ENCODE measurements at regions not wholly inside any gene's neighbourhood (a gene's known extent, or its start where the extent isn't known, plus 50 kb on each side); places are given as distances from the start of the nearest gene placed in this dataset.

- no peak for DNase-seq (ENCODE audit: low read depth)
- no peak overlapping the region for H3K4me3 ChIP-seq (ENCODE audit: low read depth, low read length)
Measured at GRCh38 chr11:97290464-97291041, 900.7 kb downstream of the JRKL start.

DNA sequence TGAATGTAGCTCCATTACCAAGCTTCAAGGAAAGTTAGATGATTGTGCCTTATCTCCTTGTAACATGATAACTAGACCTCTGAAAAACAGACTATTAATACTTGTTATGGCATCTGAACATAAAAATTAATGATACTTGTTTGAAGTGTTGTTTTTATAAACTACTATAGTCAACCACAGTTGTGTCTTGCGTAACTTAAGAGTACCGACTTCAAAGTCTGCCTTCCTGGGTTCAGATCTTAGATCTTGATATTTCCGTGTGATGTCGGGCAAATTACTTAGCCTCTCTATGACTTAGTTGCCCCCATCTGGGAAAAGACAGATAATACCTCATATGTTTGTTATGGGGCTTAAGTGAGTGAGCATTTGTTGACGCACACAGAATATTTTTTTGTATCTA lies 906.5 kb downstream of the JRKL start:
- H3K4me3 ChIP-seq (ENCODE audit: low read depth, low read length), result no peak overlapping the region
- no peak for DNase-seq (ENCODE audit: low read depth)

- no peak for DNase-seq (ENCODE audit: low read depth)
- H3K4me3 ChIP-seq (ENCODE audit: low read depth, low read length), result no peak overlapping the region
Measured at GRCh38 chr11:97309291-97309690, 919.5 kb downstream of the JRKL start.

GRCh38 chr11:97325693-97326092 lies 935.9 kb downstream of the JRKL start:
- DNase-seq (ENCODE audit: low read depth), result no peak
- no peak overlapping the region for H3K4me3 ChIP-seq (ENCODE audit: low read depth, low read length)

DNA sequence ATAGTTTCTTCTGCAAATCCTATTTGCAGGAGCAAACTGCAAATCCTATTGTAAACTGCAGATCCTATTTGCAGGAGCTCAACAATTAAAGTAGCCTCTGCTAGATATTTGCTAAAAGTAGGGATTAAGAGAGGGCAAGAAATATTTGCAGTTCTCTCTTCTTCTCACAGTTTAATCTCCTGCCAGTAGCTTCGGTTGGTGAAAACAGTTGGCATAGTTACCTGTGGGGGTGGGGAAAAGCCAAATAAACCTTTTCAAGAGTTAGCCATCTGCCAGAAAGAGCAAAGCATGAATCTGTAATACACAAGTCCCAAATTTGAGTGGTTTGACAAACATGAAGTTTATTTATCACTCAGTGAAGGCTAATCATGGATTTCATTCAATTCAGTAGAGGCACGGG lies 942.5 kb downstream of the JRKL start:
- no peak for DNase-seq (ENCODE audit: low read depth)
- H3K4me3 ChIP-seq (ENCODE audit: low read depth, low read length), result no peak overlapping the region

DNA sequence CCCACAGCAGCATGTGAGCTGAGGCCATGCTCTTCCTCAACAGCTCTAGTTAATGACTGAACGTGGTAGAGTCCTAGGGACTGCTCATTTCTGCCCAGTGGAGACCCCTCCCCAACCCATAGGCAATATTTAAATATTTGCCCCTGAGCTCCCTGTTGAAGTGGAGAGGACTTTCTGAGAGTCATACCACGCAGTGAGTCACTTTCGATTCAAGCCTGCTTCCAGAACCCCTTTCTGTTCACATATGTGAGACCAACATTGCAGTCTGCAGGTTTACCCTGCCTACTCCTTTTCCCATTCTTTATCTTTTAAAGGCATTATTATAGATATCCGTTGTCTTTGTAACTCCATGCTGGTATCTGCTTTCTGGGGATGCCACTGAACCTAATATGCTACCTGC lies 946.3 kb downstream of the JRKL start:
- no peak for DNase-seq (ENCODE audit: low read depth)
- no peak overlapping the region for H3K4me3 ChIP-seq (ENCODE audit: low read depth, low read length)

GRCh38 chr11:97345032-97345431 lies 955.2 kb downstream of the JRKL start:
- H3K4me3 ChIP-seq (ENCODE audit: low read depth, low read length), result no peak overlapping the region
- DNase-seq (ENCODE audit: low read depth), result no peak

GRCh38 chr11:97349201-97349600 lies 959.4 kb downstream of the JRKL start:
- H3K4me3 ChIP-seq (ENCODE audit: low read depth, low read length), result no peak overlapping the region
- no peak for DNase-seq (ENCODE audit: low read depth)

DNA sequence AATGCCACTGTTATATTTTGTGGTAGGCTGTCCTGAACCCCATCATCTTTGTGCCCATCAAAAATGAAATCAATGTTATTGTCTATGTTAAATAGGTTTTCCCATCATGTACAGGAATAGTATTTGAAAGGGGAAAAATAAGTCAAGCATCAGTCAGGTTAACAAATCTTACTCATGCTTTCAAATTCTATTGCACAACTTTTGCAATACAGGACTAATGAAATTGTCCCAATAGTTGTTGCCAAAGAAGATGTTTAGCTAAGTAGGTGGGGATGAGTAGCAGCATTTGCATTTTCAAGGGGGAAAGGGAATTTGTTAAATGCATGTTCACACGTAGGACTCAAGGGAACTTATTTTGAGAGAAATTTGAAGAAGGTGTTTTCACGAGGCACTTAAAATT lies 962.1 kb downstream of the JRKL start:
- peak; percentile 14 for DNase-seq (ENCODE audit: low read depth)
- H3K4me3 ChIP-seq (ENCODE audit: low read depth, low read length), result no peak overlapping the region

DNA sequence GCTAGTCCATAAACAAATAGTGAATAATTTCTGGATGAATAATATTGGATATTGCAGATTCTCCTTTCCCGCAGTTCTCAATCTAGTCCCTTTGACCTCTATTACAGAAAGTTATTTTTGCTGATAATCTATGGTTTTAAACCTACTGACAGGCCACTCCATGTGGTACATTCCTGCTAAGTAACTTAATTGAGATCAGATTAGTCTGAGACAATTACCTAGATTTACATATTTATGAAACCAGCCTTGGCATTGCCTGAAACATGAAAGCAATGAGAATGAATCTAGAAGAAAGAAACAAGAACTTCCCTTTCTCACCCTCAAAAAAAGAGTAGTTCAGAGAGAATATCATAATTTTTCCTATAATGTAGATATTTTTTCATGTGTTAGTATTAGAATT lies 964.2 kb downstream of the JRKL start:
- no peak for DNase-seq (ENCODE audit: low read depth)
- no peak overlapping the region for H3K4me3 ChIP-seq (ENCODE audit: low read depth, low read length)

DNA sequence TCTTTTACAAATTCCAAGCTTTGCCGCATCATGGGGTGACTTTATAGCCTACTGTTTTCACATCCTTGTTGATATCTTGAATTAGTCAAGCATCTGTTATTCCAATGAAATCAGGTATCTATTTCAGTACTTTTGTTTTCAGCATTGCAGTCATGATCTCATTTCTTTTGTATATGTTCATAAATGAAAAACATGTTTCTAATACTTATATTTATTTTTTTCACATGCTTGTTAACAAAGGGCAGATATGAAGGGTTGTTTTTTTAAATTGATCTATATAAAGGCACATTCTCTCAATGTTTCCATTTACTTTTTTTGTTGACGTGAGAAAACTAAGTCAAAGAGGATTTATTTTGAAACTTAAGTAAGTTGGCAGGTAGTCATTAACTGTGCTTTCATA lies 964.8 kb downstream of the JRKL start:
- H3K4me3 ChIP-seq (ENCODE audit: low read depth, low read length), result no peak overlapping the region
- no peak for DNase-seq (ENCODE audit: low read depth)

DNA sequence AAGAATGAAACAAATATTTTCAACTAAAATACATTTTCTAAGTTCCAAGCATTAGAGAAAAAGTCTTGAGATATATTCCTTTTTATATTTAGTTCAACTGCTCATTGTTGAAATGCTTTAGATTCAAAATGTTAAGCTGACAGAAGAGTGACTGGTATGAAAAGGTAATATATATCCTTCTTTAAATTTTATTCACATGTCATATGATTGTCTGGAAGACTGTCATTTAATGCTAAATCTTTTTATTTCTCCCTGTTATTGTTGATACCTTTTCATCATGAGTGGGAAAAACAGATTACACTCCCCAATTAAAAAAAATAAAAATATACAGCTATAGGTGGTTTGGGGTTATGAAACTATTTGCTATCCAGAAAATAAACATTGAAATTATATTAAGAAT lies 965.4 kb downstream of the JRKL start:
- DNase-seq (ENCODE audit: low read depth), result no peak
- H3K4me3 ChIP-seq (ENCODE audit: low read depth, low read length), result no peak overlapping the region

DNA sequence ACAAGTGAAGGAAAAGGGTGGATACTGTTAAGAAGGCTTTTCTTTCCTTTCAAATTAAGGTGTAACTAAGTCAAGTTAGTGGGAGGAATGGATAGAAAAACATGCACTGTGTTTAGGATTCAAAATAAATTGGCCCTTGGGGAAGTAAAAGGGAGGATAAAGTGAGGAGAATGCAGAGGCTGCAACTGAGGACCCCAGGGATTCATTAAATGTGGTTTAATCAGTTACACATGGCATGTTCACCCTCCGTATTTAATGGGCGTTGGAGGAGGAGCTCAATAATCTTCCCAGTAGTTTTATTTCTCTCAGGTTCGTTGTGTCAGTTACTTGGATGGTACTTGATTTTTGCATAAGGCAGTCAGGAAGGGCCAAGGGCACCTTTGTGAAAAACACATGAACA lies 966.3 kb downstream of the JRKL start:
- H3K4me3 ChIP-seq (ENCODE audit: low read depth, low read length), result no peak overlapping the region
- no peak for DNase-seq (ENCODE audit: low read depth)

GRCh38 chr11:97359016-97359415 lies 969.2 kb downstream of the JRKL start:
- no peak for DNase-seq (ENCODE audit: low read depth)
- H3K4me3 ChIP-seq (ENCODE audit: low read depth, low read length), result no peak overlapping the region

GRCh38 chr11:97361812-97362378 lies 972.1 kb downstream of the JRKL start:
- H3K4me3 ChIP-seq (ENCODE audit: low read depth, low read length), result no peak overlapping the region
- peak; percentile 33 for DNase-seq (ENCODE audit: low read depth)

DNA sequence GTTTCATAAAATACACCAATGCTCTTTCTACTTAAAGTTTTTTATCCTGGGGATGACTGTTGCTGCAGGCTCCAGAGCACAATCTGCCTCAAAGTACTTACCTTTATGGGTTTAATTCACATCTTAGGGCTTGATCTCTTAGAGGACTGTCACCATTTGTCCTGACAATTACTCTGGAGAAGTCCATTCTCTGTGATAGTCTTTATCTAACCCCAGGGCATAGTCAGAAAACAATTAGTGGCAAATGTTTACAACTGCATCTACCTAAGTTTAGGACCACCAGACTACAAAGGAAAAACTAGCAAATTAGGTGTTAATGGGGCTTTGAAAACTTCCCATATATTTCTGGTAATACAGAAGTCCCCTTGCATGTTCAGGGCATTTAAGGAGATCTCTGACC lies 973.5 kb downstream of the JRKL start:
- DNase-seq (ENCODE audit: low read depth), result no peak

DNA sequence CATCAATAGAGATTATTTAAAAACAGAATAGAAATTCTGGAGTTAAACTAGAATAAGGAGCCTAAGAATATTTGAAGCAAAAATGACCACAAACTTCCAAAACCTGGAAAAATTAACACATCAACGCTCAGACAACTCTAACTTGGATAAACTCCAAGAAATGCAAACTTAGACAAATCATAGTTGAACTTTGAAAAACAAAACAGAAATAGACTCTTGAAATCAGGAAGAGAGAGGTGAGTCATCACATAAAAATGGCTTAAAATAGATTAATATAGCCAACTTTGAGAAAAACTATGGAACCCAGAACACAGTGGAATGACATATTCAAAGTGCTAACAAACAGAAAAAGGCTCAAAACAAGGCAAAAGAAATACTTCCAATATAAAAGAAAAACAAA lies 974.2 kb downstream of the JRKL start:
- peak; percentile 22 for DNase-seq (ENCODE audit: low read depth)
- no peak overlapping the region for H3K4me3 ChIP-seq (ENCODE audit: low read depth, low read length)

More for the DNA sequence above, 973.5 kb downstream of the JRKL start:
- no peak overlapping the region for H3K4me3 ChIP-seq (ENCODE audit: low read depth, low read length)

DNA sequence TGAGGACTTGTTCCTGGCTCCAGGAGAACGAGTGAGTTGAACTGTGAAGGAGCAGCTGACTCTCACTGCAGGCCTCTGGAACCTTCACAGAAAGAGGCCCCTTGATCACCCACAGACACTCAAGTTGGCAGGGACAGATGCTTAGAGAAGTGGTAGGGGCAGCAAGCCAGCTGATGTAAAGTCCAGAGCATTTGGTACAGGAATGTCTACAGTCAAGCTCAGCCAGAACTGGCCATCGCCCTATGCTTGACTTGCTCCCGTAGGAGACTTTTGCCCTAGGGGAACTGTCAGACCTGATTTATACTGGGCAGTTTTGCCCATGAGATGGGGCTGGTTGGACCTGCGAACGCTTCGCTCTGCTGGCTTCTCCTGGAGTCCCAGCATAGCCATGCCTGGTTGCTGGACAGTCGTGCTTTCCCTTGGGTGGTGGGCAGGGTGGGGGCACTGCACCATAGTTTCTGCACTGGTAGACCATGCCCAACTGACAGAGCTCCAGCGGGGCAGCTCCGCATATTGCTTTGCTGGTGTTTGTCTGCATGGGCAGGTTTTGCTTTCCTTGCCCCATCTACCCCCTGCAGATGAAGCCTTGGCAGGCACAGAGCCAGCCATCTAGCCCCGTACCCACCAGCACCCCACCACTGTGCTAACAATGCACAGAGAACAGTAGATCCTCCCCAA lies 977.7 kb downstream of the JRKL start:
- DNase-seq (ENCODE audit: low read depth), result no peak
- no peak overlapping the region for H3K4me3 ChIP-seq (ENCODE audit: low read depth, low read length)

DNA sequence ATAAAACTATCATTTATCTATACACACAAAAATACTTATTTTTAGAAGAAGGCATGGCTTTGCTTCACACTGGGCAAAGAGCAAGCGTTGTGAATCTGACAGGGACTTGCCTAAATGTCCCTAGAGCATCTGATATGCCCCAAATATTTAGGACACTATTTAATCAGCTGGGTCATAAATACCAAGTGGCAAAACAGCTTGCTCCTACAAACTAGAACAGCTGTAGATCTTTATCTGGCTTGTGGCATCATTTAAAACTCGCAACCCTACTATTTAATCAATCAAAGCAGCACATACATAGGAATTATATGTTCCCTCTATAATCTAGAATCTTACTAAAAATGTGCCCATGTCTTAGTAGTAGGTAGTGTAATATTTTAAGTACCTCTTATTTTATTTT lies 999.5 kb downstream of the JRKL start:
- no peak overlapping the region for H3K4me3 ChIP-seq (ENCODE audit: low read depth, low read length)
- DNase-seq (ENCODE audit: low read depth), result no peak

GRCh38 chr11:97398246-97398645 lies 1008.4 kb downstream of the JRKL start:
- no peak for DNase-seq (ENCODE audit: low read depth)

DNA sequence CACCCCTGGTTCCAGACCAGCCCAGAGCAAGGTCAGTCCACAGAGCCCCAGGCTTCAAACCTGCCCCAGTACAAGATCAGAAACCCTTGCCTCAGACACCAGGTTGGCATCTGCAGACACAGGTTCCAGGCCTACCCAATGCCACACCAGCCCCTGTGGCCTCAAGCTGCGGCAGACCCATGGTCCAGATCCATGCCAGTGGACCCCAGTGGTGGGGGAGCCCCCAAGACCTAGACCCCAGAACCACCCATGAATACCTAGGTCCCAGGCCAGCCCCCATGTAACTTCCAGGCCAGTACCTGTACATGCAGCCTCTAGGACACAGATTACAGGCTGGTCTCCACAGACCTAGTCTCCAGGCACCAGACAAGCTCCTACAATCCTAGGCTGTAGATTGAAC lies 1019.3 kb downstream of the JRKL start:
- H3K4me3 ChIP-seq (ENCODE audit: low read depth, low read length), result no peak overlapping the region
- DNase-seq (ENCODE audit: low read depth), result no peak

More at GRCh38 chr11:97398246-97398645, 1008.4 kb downstream of the JRKL start:
- no peak overlapping the region for H3K4me3 ChIP-seq (ENCODE audit: low read depth, low read length)
